GM21786 (cell line): ENCODE measurements at regions not wholly inside any gene's neighbourhood (a gene's known extent, or its start where the extent isn't known, plus 50 kb on each side); places are given as distances from the start of the nearest gene placed in this dataset.

ENCODE experiments used
- ATAC-seq: cut with Tn5 transposase; IDR thresholded peaks from one replicate; pipeline ENCODE4 v1.9.1; 2021; ENCODE audit not compliant: unreplicated experiment

DNA sequence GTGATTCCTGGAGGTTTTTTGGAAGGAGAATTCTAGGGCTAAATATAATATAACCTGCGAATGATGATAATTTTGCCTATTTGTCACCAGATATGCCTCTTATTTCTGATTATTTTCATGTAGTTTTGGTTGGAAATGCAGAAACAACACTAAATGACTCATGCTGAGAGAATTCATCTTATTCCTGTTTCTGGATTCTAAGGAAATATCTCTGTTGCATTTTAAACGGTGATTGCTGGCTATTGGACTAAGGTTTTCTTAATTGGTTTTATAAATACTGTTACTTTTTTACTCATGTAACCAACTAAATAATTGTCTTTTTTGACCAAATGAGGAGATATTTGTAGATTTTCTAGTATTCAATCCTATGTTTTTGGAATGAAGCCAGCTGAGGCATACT is 204.9 kb upstream of the NPSR1 start:
- ATAC-seq: no peak

DNA sequence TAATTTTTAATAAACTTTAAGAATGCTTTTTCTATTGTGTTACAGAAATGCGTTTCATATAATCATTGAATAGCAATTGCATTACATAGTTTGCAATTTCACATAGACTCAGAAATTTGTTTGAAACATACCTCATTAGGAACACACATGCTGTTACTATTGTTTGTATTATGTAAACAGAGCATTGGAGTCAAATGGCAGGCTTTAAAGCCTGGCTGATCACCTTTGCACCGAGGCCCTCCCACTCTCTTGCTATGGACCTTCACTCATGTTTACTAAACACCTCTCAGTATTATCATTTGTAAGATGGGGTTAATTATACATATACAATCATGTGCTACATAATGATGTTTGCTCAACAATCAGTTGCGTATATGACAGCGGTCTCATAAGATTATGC is 203.6 kb upstream of the NPSR1 start:
- ATAC-seq: no peak

DNA sequence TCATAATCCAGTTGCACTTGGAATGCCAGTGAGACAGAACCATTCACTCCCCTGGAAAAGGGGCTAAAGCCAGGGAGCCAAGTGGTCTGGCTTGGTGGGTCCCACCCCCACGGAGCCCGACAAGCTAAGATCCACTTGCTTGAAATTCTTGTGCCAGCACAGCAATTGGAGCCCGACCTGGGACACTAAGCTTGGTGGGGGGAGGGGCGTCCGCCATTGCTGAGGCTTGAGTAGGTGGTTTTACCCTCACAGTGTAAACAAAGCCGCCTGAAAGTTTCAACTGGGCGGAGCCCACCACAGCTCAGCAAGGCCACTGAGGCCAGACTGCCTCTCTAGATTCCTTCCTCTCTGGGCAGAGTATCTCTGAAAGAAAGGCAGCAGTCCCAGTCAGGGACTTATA is 200.7 kb upstream of the NPSR1 start:
- no peak for ATAC-seq

DNA sequence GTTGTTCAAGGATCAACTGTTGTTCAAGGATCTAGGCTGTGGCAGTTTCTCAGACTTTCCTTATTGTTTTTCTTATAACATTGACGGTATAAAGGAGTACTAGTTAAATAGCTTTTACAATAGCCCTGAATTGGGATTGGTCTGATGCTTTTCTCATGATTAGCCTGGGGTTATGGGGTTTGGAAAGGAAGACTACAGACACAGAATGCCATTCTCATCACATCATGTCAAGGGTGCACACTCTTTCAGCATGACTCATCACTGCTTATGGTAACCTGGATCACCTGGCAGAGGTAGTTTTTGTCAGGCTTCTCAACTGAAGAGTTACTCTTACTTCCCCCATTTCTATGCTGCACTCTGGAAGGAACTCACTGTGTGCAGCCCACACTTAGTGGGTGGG is 194.2 kb upstream of the NPSR1 start:
- ATAC-seq: no peak

DNA sequence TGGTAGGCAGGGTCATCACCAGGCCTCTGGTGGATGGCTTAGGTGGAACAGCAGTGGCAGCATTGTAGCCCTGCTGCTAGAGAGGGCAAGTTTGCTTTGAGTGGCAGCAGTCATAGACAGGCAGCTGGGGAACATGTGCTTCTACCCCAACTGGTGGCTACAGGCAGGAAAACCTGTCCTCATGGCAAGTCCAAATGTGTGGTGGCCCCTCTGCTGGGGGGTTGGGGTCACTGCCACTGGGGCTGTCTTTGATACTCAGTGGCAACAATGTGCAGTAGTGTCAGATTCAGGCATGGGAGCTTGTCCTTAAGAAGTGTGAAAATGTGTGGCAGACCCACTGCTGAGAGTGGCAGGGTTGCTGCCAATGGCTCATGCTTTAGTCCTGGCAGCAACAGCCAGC is 186.2 kb upstream of the NPSR1 start:
- no peak for ATAC-seq

DNA sequence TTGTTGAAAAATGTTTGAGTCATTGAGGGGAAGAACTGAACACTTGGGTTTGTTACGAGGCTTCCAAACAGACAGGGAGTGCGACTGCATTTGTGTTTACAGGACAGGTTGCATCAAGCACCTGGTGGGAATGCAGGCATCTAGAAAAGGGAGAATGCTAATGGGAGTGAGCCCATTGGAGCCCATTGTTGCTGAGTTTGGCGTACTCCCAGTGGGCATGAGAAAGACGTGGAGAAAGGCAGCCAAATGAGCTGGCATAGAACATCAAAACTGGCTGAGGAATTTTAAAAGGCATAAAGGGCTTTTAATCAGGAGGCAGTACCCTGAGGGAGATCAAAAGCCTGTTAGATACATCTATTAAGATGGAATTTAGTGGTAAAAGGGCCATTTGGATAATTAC is 171.6 kb upstream of the NPSR1 start:
- ATAC-seq: no peak

DNA sequence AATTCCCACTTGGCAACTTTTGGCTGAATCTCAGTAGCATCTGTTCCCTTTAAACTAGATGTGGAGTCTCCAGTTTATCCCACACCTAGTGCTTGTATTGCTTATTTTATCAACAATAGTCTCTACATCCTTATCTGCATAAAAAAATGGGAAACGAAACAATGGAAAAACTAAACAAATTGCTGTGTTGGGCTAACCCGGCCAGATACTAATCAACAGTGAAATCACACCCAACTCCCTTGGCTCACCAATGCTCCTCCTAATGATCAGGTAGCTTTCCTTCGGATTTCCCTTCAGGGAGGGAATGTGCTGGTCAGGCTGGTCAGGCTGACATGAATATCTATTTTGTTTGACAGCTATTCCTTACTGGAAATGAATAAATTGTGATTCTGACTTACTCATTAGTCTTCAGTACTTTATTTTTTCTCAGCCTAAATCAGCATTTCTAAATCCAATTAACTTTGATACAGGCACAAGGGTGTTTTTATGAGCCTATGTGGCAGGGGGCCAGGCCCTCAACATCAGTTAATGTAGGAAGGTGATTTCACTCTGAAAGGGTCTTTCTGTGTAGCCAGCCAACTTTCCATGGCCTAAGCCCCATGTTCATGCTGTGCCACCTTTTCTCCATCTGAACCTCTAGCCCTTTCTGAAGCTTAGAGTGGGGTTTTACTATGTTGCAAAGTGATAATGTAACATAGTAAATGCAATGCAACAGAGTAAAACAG is 170.5 kb upstream of the NPSR1 start:
- ATAC-seq: no peak

DNA sequence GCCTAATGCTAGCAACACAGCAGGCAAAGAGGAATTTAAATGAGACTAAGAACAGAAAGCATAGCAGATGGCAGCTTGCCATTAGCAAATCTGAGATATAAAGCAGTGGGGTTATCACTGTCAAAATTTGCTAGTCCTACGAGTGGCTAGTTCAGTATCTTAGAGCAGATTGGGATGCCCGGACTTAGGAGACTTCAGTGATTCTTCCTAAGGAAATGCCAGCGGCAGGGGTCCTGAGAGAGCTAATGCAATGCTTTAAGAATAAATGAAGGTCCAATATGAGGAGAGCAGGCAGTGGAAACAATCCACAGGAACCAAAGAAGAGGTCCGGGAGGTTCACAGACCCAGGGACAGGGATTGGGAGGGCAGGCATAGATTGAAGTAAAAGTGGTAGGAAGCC is 169.3 kb upstream of the NPSR1 start:
- no peak for ATAC-seq

DNA sequence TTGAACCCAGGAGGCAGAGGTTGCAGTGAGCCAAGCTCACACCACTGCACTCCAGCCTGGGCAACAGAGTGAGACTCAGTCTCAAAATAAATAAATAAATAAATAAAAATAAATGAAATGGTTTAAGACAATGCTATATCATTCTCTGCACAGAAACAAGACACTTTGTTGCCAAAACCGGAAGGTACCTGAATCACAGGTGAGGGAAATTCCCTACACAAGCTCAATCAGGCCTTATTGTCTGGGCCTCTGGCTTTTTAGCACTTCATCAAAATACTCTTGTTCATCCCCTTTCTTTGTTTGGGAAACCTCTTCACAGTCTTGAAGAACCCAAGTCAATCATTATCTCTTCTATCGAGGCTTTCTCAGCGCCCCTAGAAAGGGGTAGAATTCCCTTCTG is 166.1 kb upstream of the NPSR1 start:
- no peak for ATAC-seq

DNA sequence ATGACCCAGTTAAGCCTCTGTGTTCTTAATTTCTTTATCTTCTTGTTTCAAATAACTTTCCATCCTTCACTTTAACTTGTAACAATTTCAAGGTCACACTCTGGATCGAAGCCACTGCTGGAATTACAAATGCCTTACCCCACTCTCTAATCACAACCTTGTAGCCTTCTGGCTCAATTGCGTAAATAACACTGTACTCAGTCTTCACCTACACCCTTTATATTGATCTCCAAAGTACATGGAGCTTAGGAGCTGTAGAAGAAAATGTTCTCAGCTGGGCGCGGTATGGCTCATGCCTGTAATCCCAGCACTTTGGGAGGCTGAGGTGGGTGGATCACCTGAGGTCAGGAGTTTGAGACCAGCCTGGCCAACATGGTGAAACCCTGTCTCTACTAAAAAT is 164.3 kb upstream of the NPSR1 start:
- no peak for ATAC-seq

DNA sequence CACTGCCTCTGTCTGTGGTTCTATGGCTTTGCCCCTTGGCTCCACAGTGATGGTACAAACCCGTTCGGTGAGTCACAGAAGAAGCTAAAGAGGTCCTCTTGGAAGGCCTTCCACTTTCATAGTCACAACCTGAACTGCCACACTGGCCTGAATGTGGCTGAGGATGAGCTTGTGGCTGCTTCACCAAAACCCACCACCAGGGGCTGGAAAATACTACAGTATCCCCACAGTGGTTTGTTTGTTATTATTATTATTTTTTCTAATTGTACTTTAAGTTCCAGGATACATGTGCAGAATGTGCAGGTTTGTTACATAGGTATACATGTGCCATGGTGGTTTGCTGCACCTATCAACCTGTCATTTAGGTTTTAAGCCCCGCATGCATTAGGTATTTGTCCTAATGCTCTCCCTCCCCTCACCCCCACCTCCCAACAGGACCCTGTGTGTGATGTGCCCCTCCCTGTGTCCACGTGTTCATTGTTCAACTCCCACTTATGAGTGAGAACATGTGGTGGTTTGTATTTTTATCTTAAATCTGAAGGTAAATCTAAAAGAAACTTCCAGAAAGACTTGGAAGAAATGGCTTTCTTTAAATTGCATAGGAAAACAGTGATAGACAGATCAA is 160.8 kb upstream of the NPSR1 start:
- ATAC-seq: no peak

DNA sequence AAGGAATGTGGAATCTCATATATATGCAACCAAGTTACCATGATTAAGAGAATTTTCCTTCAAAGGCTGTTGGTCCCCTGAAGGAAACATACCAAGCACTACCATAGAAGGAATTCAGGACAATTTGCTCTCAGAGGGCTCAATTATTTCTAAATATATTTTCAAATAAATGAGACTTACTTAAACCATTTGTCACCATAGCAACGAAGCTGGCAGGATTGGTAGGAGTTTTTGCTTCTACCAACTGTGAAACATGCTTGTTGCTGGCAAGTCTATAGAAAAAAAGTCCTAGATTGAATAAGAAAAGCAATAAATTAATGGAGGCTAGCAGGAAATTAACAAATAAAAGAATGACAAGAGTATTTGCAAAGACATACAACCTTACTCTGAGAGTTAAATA is 156.9 kb upstream of the NPSR1 start:
- ATAC-seq: no peak

DNA sequence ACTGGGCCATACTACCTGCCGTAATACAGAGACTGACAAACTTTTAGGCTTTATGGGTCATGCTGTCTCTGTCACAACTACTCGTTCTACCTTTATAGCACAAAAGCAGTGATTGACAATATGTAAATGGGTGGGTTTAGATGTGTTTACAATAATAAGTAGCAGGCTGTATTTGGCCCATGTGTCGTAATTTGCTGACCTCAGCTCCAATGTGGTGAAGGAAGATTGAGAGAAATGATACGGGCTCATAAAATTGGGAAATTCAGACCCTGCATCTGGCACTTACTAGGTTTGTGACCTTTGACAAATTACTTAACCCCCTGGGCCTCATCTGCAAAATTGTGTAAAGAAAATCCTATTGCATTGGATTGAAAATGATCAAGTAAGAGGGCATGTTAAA is 150.8 kb upstream of the NPSR1 start:
- ATAC-seq: no peak

DNA sequence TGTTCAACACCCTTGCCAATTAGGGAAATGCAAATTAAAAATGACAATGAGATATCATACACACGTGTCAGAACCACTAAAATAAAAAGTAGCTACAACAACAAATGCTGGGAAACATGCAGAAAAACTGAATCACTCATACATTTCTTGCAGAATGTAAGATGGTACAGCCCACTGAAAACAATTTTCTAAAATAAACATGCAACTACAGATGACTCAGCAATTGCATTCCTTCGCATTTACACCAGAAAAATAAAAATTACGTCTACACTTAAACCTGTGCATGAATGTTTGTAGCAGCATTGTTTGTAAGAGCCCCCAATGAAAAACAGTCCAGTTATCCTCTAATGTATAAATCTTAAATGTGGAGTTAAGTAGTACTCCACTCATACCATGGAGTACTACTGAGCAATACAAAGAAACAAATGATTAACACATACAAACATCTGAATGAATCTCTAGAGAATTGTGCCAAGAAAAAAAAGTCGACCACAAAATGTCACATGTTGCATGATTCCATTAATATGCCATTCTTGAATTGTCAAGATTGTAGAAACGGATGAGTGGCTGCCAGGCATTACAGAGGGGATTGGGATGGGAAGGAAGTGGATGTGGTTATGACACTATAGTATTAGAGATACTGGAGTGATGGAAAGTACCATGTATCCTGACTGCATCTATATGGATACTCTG is 134.6 kb upstream of the NPSR1 start:
- no peak for ATAC-seq

DNA sequence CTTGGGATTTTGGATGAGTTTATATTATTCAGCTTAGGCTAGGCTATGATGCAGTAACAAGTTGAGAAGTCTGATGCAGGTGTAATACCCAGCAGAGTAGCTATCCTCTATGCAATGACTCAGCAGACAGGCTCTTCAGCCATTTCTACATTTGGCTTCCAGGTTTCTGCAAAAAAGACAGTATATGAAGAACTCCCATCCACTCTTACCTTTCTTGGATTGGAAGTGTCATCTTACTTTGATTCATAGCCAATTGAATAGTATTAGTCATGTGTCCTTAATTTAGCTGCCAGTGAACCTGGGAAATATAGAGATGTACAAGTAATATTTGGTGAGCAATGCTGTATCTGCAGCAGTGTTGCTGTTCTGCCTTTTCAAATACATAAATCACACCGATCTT is 127.8 kb upstream of the NPSR1 start:
- no peak for ATAC-seq

DNA sequence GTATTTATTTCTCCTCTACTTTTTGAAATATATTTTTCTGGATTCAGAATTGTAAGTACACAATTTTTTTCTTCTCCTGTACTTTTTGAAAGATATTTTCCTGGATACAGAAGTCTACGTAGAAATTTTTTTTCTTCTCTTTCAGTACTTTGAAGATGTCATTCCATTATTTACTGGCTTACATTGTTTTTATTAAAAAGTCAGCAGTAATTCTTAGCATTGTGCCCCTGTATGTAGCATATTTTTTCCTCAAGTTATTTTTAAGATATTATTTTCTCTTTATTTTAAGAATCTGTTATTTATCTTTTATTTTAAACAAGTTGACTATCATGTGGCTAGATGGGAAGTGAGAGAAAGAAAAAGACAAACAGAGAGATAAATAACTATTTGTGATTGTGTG is 119.0 kb upstream of the NPSR1 start:
- no peak for ATAC-seq

DNA sequence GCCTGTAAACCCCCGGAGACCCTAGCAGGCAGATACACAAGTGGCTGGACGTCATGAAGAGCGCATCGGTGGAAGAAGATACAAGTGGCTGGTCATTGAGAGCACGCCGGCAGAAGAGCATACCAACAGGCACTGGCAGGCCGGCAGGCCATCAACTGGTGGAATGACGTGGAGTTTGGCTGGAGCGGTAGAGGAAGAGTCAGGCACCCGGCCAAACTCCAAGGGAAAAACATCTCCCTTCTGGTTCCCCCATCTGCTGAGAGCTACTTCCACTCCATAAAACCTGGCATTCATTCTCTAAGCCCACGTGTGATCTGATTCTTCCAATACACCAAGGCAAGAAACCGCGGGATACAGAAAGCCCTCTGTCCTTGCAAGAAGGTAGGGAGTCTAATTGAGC is 113.4 kb upstream of the NPSR1 start:
- no peak for ATAC-seq

DNA sequence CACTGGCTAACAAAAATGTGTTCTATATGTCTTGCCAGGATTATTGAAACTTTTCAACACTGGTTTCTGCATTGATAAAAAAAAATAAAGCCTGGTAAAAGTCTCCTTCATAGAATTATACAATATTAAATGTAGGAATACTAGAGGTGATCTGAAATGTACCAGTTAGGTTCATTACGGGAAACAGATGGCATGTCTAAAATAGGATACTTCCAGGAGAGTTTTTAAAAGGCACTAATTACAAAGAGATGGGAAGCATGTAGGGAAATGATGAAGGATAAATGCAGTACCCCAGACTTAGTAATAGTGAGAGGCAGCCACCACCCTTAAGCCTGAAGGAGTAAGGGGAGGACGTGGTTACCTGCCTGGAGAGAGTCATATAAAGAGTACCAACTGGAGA is 107.0 kb upstream of the NPSR1 start:
- no peak for ATAC-seq

DNA sequence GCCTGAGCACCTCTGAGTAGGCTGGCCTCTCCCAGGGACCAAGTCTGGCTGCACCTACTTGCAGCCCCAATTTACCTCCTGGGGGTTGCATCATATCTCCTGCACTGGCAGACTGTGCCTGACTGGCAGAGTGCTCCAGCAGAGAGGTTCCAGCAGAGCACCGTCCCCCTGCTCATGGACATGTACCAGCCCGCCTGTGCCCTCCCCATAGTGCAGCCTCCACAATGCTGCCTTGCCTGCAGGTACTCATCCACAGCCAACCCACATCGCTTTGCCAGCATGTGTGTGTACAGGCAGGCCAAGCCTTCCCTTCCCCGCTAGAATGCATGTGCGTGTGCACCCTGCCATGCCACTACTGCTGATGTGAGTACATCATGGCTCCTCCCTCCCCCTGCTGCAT is 105.5 kb upstream of the NPSR1 start:
- ATAC-seq: no peak

DNA sequence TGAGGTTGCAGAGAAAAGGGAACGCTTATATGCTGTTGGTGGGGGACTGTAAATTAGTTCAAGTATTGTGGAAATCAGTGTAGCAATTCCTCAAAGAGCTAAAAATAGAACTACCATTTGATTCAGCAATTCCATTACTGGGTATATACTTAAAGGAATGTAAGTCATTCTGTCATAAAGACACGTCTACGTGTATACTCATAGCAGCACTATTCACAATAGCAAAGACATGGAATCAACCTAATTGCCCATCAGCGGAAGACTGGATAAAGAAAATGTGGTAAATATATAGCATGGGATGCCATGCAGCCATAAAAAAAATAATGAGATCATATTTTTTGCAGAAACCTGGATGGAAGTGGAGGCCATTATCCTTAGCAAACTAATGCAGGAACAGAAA is 100.0 kb upstream of the NPSR1 start:
- ATAC-seq: no peak

DNA sequence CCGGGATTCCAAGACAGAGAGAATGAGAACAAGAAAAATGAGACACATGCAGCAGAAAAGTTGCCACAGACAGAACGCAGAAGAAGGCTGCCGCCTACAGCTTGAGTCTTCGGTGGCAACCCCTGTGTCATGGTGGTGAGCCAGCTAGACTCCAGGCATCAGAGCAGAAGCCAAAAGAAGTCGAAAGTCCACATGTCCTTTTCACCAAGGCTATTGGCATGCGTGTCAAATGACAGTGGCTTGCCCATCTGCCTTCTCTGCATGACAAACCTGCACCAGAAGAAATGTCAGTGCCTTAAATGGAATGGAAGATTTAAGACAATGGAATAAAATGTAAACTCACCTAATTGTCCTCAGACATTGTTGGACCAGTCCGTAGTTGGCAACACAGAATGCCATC is 93.9 kb upstream of the NPSR1 start:
- ATAC-seq: no peak

DNA sequence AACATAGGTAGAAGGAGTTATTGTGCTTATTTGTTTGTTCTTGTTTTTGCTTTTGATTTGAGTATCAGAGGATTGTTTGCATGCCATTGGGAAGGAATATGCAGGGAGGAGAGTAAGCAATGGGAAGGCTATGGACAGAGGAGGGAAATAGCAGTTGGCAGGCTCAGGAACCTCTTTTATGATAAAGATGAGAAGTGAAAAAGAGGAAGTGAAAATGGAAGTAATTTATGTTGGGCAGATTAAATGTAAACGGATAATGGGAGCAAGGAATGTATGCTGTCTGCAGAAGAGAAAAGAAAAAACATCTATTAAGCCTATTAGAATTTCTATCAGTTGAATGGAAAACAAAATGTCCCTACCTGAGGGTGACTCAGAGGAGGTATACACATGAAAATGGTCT is 90.1 kb upstream of the NPSR1 start:
- no peak for ATAC-seq
